ENCODE measurements at regions not wholly inside any gene's neighbourhood (a gene's known extent, or its start where the extent isn't known, plus 50 kb on each side); places are given as distances from the start of the nearest gene placed in this dataset.

DNA sequence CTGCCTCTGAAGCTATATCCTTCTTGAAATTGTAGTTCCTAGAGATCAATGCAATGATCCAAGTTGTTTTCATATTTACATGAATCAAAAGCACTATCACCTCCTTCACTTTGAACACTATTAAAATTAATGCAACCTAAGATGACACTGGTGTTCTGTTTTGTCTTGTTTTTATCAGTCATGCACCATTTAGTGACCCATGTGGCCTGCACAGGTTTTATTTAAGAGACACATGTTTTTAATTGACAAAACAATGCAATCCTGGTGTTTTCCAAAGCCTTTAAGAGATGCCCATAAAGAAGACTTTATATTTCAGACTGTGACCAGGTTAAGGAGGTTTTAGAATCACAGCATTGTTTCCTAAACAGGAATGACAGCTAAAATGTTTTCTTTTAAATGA lies 177.5 kb downstream of the FAM181B start:
- TF ChIP-seq POLR2A (IDR thresholded peaks at IDR 0.05; ENCODE audit: low read depth, low read length) = no peak
- no peak for TF ChIP-seq POLR2AphosphoS5 (IDR thresholded peaks at IDR 0.05; ENCODE audit: insufficient read depth, low read depth, low read length)
- TF ChIP-seq, protein P1, sequence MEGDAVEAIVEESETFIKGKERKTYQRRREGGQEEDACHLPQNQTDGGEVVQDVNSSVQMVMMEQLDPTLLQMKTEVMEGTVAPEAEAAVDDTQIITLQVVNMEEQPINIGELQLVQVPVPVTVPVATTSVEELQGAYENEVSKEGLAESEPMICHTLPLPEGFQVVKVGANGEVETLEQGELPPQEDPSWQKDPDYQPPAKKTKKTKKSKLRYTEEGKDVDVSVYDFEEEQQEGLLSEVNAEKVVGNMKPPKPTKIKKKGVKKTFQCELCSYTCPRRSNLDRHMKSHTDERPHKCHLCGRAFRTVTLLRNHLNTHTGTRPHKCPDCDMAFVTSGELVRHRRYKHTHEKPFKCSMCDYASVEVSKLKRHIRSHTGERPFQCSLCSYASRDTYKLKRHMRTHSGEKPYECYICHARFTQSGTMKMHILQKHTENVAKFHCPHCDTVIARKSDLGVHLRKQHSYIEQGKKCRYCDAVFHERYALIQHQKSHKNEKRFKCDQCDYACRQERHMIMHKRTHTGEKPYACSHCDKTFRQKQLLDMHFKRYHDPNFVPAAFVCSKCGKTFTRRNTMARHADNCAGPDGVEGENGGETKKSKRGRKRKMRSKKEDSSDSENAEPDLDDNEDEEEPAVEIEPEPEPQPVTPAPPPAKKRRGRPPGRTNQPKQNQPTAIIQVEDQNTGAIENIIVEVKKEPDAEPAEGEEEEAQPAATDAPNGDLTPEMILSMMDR (IDR thresholded peaks at IDR 0.05; ENCODE audit: extremely low read depth in 1 of 2, insufficient read depth in 1 of 2, low read depth in 1 of 2, low read length in 2 of 2) = no peak
- no peak for TF ChIP-seq EZH2 (IDR thresholded peaks at IDR 0.05; ENCODE audit: borderline replicate concordance, low read depth, low read length, severe bottlenecking)
- TF ChIP-seq FOS (IDR thresholded peaks at IDR 0.05; ENCODE audit: borderline replicate concordance, insufficient read depth, low read length) = no peak
